A549 (cell line): ENCODE measurements at regions not wholly inside any gene's neighbourhood (a gene's known extent, or its start where the extent isn't known, plus 50 kb on each side); places are given as distances from the start of the nearest gene placed in this dataset.

ENCODE experiments used
- CTCF ChIP-seq: fragments of >200 bp; sonication (Bioruptor Twin); formaldehyde crosslinking; IDR thresholded peaks from 3 replicates; pipeline ENCODE4 v1.5.1; 2016
- EHMT2 ChIP-seq: fragments of 200-600 bp; sonication (generic); IDR thresholded peaks from 2 replicates; pipeline ENCODE4 v1.6.1; 2016; ENCODE audit warnings: antibody characterized with exemption, low read depth, mild to moderate bottlenecking, moderate library complexity
- ELK1 ChIP-seq: fragments of 150-350 bp; IDR thresholded peaks from 2 replicates; pipeline ENCODE4 v1.6.1; 2014; ENCODE audit warnings: low read depth, mild to moderate bottlenecking, low read length
- EP300 ChIP-seq, 2 experiments: fragments of >200 bp; sonication (Bioruptor Twin); formaldehyde crosslinking; IDR thresholded peaks; 2 replicates in 1 of 2; 3 replicates in 1 of 2; pipeline ENCODE4 v1.6.1; 2016 to 2017
- ESRRA ChIP-seq: fragments of 150-350 bp; IDR thresholded peaks from 2 replicates; pipeline ENCODE4 v1.6.1; 2014; ENCODE audit warnings: mild to moderate bottlenecking, low read length, borderline replicate concordance
- KDM1A ChIP-seq: fragments of 200-600 bp; sonication (generic); IDR thresholded peaks from 2 replicates; pipeline ENCODE4 v1.6.1; 2016; ENCODE audit warnings: low read depth, mild to moderate bottlenecking
- MYC ChIP-seq: IDR thresholded peaks from 2 replicates; pipeline ENCODE4 v1.6.1; 2012; ENCODE audit warnings: mild to moderate bottlenecking, inconsistent platforms, low read length, improper control_type of control experiment, borderline replicate concordance
- POLR2A ChIP-seq: IDR thresholded peaks from 2 replicates; pipeline ENCODE4 v1.6.1; 2012; ENCODE audit warnings: mild to moderate bottlenecking, low read length
- RCOR1 ChIP-seq: fragments of 150-350 bp; IDR thresholded peaks from 2 replicates; pipeline ENCODE4 v1.6.1; 2014; ENCODE audit warnings: antibody characterized with exemption, low read length, low read depth
- REST ChIP-seq: fragments of 200-600 bp; sonication (generic); IDR thresholded peaks from 2 replicates; pipeline ENCODE4 v1.6.1; 2016; ENCODE audit warnings: antibody characterized with exemption, mild to moderate bottlenecking, moderate library complexity
- RFX5 ChIP-seq: fragments of 450-650 bp; IDR thresholded peaks from 2 replicates; pipeline ENCODE4 v1.7.1; 2014; ENCODE audit warnings: antibody characterized with exemption, mild to moderate bottlenecking, moderate library complexity
- SREBF2 ChIP-seq: fragments of 450-650 bp; IDR thresholded peaks from 2 replicates; pipeline ENCODE4 v1.6.1; 2014; ENCODE audit warnings: mild to moderate bottlenecking, moderate library complexity

GRCh38 chr11:23520226-23520960 lies 660.1 kb upstream of the CCDC179 start:
- TF ChIP-seq MYC: no peak
- TF ChIP-seq RCOR1: no peak
- no peak for TF ChIP-seq SREBF2
- TF ChIP-seq POLR2A: no peak
- TF ChIP-seq RFX5: no peak
- no peak for TF ChIP-seq CTCF
- TF ChIP-seq ELK1: no peak
- no peak for TF ChIP-seq KDM1A
- TF ChIP-seq EP300 (IDR thresholded peaks at IDR 0.05): no peak
- no peak for TF ChIP-seq EHMT2
- no peak for TF ChIP-seq REST
- TF ChIP-seq ESRRA: no peak
